ENCODE measurements at regions not wholly inside any gene's neighbourhood (a gene's known extent, or its start where the extent isn't known, plus 50 kb on each side); places are given as distances from the start of the nearest gene placed in this dataset.

GRCh38 chr2:238797537-238797936 is 50.3 kb upstream of the TWIST2 start:
- TF ChIP-seq CTCF (IDR thresholded peaks at IDR 0.05; ENCODE audit: insufficient read depth, low read length) (no peak), SPI1 (IDR thresholded peaks at IDR 0.05; ENCODE audit: borderline replicate concordance, low read depth) (no peak), REST (IDR thresholded peaks at IDR 0.05; ENCODE audit: insufficient replicate concordance, low read depth) (no peak), POLR2AphosphoS5 (IDR thresholded peaks at IDR 0.05; ENCODE audit: low read depth) (no peak)

Measured in HL-60 (cell line).